ENCODE measurements at regions not wholly inside any gene's neighbourhood (a gene's known extent, or its start where the extent isn't known, plus 50 kb on each side); places are given as distances from the start of the nearest gene placed in this dataset.

- no peak for TF ChIP-seq POLR2A (IDR thresholded peaks at IDR 0.05)
- no peak for TF ChIP-seq CTCF (IDR thresholded peaks at IDR 0.05)
- TF ChIP-seq POLR2AphosphoS5 (IDR thresholded peaks at IDR 0.05) = no peak
- no peak for TF ChIP-seq EP300 (IDR thresholded peaks at IDR 0.05)
These were observed 190.6 kb upstream of the SPRED2 start for GRCh38 chr2:65622951-65623535.

All from suprapubic skin (tissue), 4 donors.